Aorta (tissue), 5 donors: ENCODE measurements at regions not wholly inside any gene's neighbourhood (a gene's known extent, or its start where the extent isn't known, plus 50 kb on each side); places are given as distances from the start of the nearest gene placed in this dataset.
"Not testable (repeated sequence)": the region's sequence is repeated elsewhere in the genome, so short reads cannot be mapped to it uniquely, and the experiment has no call there.

ENCODE experiments used
- ATAC-seq: fragments of 200-7000 bp; cut with Tn5 transposase; one replicate; pipeline ENCODE4 v1.9.1; 2022; ENCODE audit warnings: moderate library complexity; ENCODE audit not compliant: low FRiP score
- DNase-seq, 2 donors: peaks; one replicate each; pipeline ENCODE4 v3.0.0-alpha.2; 2020
- H3K27ac ChIP-seq, 2 donors: one replicate each; pipeline ENCODE4 v1.5.1; 2013; ENCODE audit warnings: low read length in 2 of 2, mild to moderate bottlenecking in 2 of 2, moderate library complexity in 2 of 2, control low read depth in 1 of 2, inconsistent platforms in 1 of 2, low read depth in 1 of 2
- H3K27me3 ChIP-seq, 2 donors: one replicate each; pipeline ENCODE4 v1.6.1; 2013; ENCODE audit warnings: control low read depth in 1 of 2, low read length in 1 of 2, mild to moderate bottlenecking in 1 of 2, moderate library complexity in 1 of 2; ENCODE audit not compliant: insufficient read depth in 2 of 2, control insufficient read depth in 1 of 2
- H3K36me3 ChIP-seq, 2 donors: one replicate each; pipeline ENCODE4 v1.6.1; 2013; ENCODE audit warnings: control low read depth in 1 of 2, low read length in 1 of 2, mild to moderate bottlenecking in 1 of 2; ENCODE audit not compliant: insufficient read depth in 2 of 2, control insufficient read depth in 1 of 2
- H3K4me1 ChIP-seq, 2 donors: one replicate each; pipeline ENCODE4 v1.6.1; 2013; ENCODE audit warnings: low read length in 2 of 2, control low read depth in 1 of 2, mild to moderate bottlenecking in 1 of 2, moderate library complexity in 1 of 2; ENCODE audit not compliant: insufficient read depth in 2 of 2, control insufficient read depth in 1 of 2
- H3K4me3 ChIP-seq, 2 donors: one replicate each; pipeline ENCODE4 v1.5.1; 2013; ENCODE audit warnings: low read length in 2 of 2, control low read depth in 1 of 2, mild to moderate bottlenecking in 1 of 2
- H3K9me3 ChIP-seq: one replicate; pipeline ENCODE4 v1.6.1; 2013; ENCODE audit warnings: mild to moderate bottlenecking, low read length; ENCODE audit not compliant: control insufficient read depth
- WGBS, 2 donors: extraction: QIAGEN DNeasy Blood & Tissue Kit; methylation state at CpG; one replicate each; pipeline ENCODE4 v1.1.7; 2013; 5-methylcytosine and 5-hydroxymethylcytosine counted together
- intact Hi-C, 2 donors: fragments of 100-400 bp; cut with DNase I; formaldehyde crosslinking; loops; one replicate each; pipeline versions ENCODE4 v1.14.2 to v1.15.0; 2022
- donor health status: healthy with polysubstance abuse.
- donor health status: Bipolar disorder and iron deficiency.
- donor health status: DM: no; HTN: no; CAD: no.
- donor health status: DM: no; HTN: no; CAD: no.
- donor health status: DM: yes; HTN: yes; CAD: no.

GRCh38 chr13:87798536-87798935 is 127.4 kb downstream of the SLITRK5 start:
- Histone ChIP-seq H3K36me3 (no peaks in the 10 kb centered on the region), H3K27me3 (no peaks in the 10 kb centered on the region), H3K9me3 (no peaks in the 10 kb centered on the region), H3K27ac (no peak overlapping the region), H3K4me3 (no peak overlapping the region), H3K4me1 (no peaks in the 10 kb centered on the region)
- DNase-seq (no peak), ATAC-seq (no peak)
- 54 to 58% methylated on average over 2 of the region's 2 CpGs for WGBS, 2 donors
- intact Hi-C loops = no loop called here

- no peaks in the 10 kb centered on the region for H3K9me3 ChIP-seq
- WGBS, 2 donors = 25 to 28% methylated on average over 13 of the region's 13 CpGs
- intact Hi-C loops = no loop called here
- H3K27me3 ChIP-seq = no peaks in the 10 kb centered on the region
- no peaks in the 10 kb centered on the region for H3K36me3 ChIP-seq
- DNase-seq = no peak
- no peaks in the 10 kb centered on the region for H3K4me1 ChIP-seq
- no peak overlapping the region for H3K27ac ChIP-seq
- no peak for ATAC-seq
- no peak overlapping the region for H3K4me3 ChIP-seq
Observed at GRCh38 chr13:87810391-87810801, 139.2 kb downstream of the SLITRK5 start.

GRCh38 chr13:87810920-87811344 is 139.8 kb downstream of the SLITRK5 start:
- Histone ChIP-seq H3K9me3 (no peaks in the 10 kb centered on the region), H3K4me3 (no peak overlapping the region), H3K36me3 (no peaks in the 10 kb centered on the region), H3K27me3 (no peaks in the 10 kb centered on the region), H3K27ac (no peak overlapping the region), H3K4me1 (no peaks in the 10 kb centered on the region)
- DNase-seq = no peak
- intact Hi-C loops = no loop called here
- no peak for ATAC-seq
- WGBS, 2 donors = 87% methylated on average over 12 to 14 of the region's 14 CpGs

GRCh38 chr13:87814403-87814802 is 143.2 kb downstream of the SLITRK5 start:
- ATAC-seq (no peak), DNase-seq (no peak)
- no peaks in the 10 kb centered on the region for H3K9me3 ChIP-seq

GRCh38 chr13:87820241-87820640 is 149.1 kb downstream of the SLITRK5 start:
- H3K27ac ChIP-seq = no peak overlapping the region
- H3K4me3 ChIP-seq = no peak overlapping the region
- no peaks in the 10 kb centered on the region for H3K27me3 ChIP-seq
- no peaks in the 10 kb centered on the region for H3K4me1 ChIP-seq
- WGBS, 2 donors = 17 to 19% methylated on average over 1 of the region's 1 CpG
- H3K9me3 ChIP-seq = no peaks in the 10 kb centered on the region
- DNase-seq (no peak), ATAC-seq (no peak)
- H3K36me3 ChIP-seq = no peaks in the 10 kb centered on the region
- intact Hi-C loops = no loop called here

More at GRCh38 chr13:87814403-87814802, 143.2 kb downstream of the SLITRK5 start:
- Histone ChIP-seq H3K4me3 (no peak overlapping the region), H3K27me3 (no peaks in the 10 kb centered on the region), H3K27ac (no peak overlapping the region), H3K36me3 (no peaks in the 10 kb centered on the region), H3K4me1 (no peaks in the 10 kb centered on the region)
- 55% methylated on average over 3 of the region's 3 CpGs for WGBS, 2 donors
- intact Hi-C loops = no loop called here

- Histone ChIP-seq H3K27me3 (no peaks in the 10 kb centered on the region), H3K27ac (no peak overlapping the region), H3K4me3 (no peak overlapping the region), H3K9me3 (no peaks in the 10 kb centered on the region), H3K36me3 (no peaks in the 10 kb centered on the region), H3K4me1 (no peaks in the 10 kb centered on the region)
- WGBS, 2 donors = 87 to 89% methylated on average over 4 of the region's 4 CpGs
- ATAC-seq (no peak), DNase-seq (no peak)
- intact Hi-C loops = no loop called here
Observed at GRCh38 chr13:87821512-87821911, 150.3 kb downstream of the SLITRK5 start.

- 62 to 67% methylated on average over 2 of the region's 2 CpGs for WGBS, 2 donors
- H3K27me3 ChIP-seq = not testable (repeated sequence)
Observed at GRCh38 chr13:87826301-87826700, 155.1 kb downstream of the SLITRK5 start.

GRCh38 chr13:87827479-87827878 is 156.3 kb downstream of the SLITRK5 start:
- no peaks in the 10 kb centered on the region for H3K9me3 ChIP-seq
- ATAC-seq (no peak), DNase-seq (no peak)
- 94 to 98% methylated on average over 4 of the region's 4 CpGs for WGBS, 2 donors
- no peaks in the 10 kb centered on the region for H3K4me1 ChIP-seq
- no peak overlapping the region for H3K4me3 ChIP-seq
- intact Hi-C loops = no loop called here
- no peaks in the 10 kb centered on the region for H3K36me3 ChIP-seq
- H3K27ac ChIP-seq = no peak overlapping the region
- H3K27me3 ChIP-seq = no peaks in the 10 kb centered on the region

More at GRCh38 chr13:87826301-87826700, 155.1 kb downstream of the SLITRK5 start:
- DNase-seq, H3K4me1 ChIP-seq, ATAC-seq, H3K9me3 ChIP-seq, intact Hi-C loops, H3K27ac ChIP-seq, H3K4me3 ChIP-seq, H3K36me3 ChIP-seq: not testable (repeated sequence)

GRCh38 chr13:87837522-87837921 is 166.4 kb downstream of the SLITRK5 start:
- ATAC-seq (no peak), DNase-seq (no peak)
- Histone ChIP-seq H3K27ac (no peak overlapping the region), H3K9me3 (no peaks in the 10 kb centered on the region), H3K4me3 (no peak overlapping the region), H3K36me3 (no peaks in the 10 kb centered on the region), H3K27me3 (no peaks in the 10 kb centered on the region), H3K4me1 (no peaks in the 10 kb centered on the region)
- whole genome bisulfite sequencing, 2 donors = 20 to 23% methylated on average over 1 of the region's 1 CpG
- intact Hi-C loops = no loop called here
